ENCODE measurements at regions not wholly inside any gene's neighbourhood (a gene's known extent, or its start where the extent isn't known, plus 50 kb on each side); places are given as distances from the start of the nearest gene placed in this dataset.
A peak's percentile ranks its signal among the peaks of the same experiment; 100 is the strongest.

DNA sequence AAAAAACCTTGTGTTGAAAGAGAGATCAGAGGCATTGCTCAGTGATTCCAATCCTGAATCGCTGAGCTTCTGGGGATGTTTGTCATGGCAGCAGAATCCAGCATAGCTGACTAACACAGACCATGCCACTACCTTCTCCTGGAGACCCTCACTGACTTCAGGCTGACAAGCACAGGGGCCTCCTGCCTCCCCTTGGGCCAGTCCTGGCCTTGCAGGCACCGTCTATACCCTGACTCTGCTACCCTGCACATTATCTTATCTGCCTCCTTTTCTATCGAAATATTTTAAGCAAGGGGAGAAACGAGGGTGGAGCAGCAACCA, 139.8 kb downstream of the KIF26A start:
- TF ChIP-seq GATA2 (IDR thresholded peaks at IDR 0.05; ENCODE audit: low read depth, low read length), result no peak
- TF ChIP-seq GATA3 (IDR thresholded peaks at IDR 0.05; ENCODE audit: low read depth, low read length), result no peak

DNA sequence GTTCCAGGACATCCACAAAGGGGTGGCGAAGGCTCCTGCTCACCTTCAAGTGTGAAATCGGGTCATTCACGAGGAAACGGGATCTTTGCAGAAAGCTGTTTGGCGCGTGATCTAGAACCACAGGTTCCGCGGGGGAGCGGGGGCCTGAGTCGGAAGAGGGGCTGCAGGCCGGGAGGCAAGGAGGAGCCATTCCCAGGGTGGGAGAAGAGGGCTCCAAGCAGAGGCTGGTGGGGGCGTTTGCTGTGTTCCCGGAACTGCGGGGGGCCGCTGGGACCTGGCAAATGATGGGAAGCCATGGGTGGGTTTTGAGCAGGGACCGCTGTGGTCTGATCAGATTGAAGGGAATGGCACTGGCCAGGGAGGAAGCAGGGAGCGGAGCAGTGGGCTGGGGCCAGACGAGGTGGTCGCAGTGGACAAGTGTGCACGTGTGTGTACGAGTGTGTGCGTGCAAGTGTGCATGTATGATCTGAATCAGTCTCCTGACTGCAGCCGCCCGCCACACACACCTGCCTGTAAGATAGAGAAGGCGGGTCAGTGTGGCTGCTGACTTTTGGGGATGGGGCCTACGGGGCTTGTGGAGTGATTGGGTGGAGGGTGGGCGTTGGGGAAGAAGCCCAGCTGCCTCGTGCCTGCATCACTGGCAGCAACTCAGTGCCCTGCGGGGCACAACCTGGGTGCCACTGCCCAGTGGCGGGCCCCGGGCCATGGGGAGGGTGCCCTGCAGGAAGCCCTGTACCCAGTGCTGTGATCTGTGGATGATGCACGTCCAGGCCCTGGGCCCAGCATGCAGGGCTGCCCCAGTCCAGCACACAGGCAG, 141.9 kb downstream of the KIF26A start:
- no peak for TF ChIP-seq GATA2 (IDR thresholded peaks at IDR 0.05; ENCODE audit: low read depth, low read length)
- no peak for TF ChIP-seq GATA3 (IDR thresholded peaks at IDR 0.05; ENCODE audit: low read depth, low read length)

DNA sequence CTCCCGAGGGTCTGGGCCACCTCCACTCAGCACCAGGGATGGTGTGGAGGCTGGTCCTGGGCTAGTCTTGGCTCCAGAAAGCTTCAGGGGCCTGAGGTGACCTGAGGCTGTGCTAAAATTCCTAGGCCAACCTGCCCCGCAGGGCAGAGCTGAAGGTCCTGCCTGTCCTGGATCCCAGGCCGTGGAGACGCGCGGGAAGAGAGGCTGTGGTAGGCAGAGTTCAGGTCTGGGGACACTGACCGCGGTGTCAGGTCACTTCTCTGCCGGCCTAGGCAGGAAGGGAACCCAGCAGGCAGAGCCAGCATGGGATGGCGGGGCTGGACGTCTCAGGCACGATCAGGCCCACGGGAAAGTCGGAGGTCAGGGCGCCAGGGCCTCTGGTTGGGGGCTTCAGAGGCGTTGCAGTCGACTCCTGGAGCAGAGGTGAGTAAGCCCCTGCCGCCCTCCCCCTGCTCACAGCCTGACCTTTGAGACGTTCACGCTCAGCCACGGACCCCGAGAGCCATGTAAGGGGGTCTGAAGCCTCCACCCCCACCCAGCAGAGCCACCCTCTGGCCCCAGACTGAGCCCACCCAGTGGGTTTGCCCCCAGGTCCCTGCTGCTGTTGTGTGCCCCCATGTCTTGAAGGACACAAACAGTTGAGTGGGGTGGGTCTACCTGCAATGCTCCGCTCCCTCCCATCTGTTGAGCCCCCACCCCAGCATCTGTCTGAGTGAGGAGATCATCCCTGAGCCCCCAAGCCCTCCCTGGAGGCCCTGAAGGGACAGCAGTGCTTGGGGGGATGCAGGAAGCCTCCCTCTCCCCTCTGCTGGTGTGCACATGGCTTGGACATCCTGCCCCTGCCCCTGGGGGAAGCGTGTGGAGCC, 142.7 kb downstream of the KIF26A start:
- TF ChIP-seq GATA3 (IDR thresholded peaks at IDR 0.05; ENCODE audit: low read depth, low read length) (no peak), GATA2 (IDR thresholded peaks at IDR 0.05; ENCODE audit: low read depth, low read length) (no peak)

DNA sequence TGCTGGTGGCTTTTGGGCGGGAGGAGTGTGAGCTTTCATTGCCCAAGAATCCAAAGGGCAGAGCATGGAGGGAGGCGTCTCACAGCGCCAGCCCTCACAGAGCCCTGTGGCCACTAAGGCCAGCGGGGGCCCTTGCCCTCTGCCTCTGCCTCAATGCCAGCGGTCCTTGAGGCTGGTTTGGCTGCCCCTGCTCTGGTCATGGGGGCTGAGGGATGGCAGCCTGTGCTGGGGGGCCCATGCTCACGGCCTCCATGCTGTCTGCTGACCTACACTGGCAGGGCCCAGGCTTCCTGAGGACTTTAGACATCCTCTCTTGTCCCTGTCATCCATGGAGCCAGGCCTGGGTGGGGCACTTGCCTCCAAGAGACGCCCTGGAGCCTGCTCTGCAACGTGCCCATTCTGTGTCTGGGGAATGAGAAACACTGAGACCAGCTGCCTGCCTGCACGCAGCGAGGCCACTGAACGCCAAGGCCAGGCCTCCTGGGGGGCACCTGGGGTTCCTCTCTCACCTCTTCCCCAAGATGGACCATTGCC, 143.4 kb downstream of the KIF26A start:
- TF ChIP-seq GATA3 (IDR thresholded peaks at IDR 0.05; ENCODE audit: low read depth, low read length) (no peak), GATA2 (IDR thresholded peaks at IDR 0.05; ENCODE audit: low read depth, low read length) (no peak)

DNA sequence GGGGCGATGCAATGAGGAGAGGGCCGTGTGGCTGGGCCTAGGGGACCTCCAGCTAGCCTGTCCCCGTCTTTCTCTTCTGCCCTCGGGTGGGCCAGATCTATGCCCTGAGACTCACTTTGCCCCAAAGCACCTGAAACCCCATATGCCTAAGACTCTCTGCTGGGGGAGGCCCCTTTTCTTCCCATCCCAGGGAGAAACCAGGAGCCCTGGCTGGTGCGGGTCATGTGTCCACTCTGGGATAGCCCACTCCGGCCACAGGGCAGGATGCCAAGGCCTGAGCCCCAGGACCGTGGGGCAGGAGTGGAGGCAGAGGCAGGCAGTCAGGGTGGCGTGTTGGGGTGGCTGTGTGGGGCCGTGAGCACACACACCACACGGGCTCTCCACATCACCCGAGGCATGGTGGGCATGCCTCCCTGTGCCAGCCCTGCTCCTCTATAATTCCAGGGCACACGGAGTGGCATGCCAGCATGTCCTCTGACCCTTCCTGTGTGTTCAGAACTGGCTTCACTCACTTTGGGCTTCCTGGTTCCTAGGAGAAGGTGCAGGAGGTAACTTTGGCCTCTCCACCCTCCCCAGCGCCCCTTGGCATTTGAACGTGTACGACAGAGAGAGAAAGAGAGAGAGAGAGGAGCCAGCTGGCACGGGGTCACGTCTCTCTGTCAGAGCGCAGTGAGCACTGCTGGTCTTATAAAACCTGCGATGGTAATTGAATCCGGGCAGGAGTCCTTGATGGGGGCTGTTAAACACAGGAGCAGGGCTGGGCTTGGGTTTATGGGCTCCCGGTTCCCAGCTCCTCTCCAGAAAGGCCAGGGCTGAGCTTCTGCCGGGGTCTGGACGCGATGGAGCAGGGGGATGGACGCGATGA, 144.2 kb downstream of the KIF26A start:
- TF ChIP-seq GATA2 (IDR thresholded peaks at IDR 0.05; ENCODE audit: low read depth, low read length) (no peak), GATA3 (IDR thresholded peaks at IDR 0.05; ENCODE audit: low read depth, low read length) (no peak)

DNA sequence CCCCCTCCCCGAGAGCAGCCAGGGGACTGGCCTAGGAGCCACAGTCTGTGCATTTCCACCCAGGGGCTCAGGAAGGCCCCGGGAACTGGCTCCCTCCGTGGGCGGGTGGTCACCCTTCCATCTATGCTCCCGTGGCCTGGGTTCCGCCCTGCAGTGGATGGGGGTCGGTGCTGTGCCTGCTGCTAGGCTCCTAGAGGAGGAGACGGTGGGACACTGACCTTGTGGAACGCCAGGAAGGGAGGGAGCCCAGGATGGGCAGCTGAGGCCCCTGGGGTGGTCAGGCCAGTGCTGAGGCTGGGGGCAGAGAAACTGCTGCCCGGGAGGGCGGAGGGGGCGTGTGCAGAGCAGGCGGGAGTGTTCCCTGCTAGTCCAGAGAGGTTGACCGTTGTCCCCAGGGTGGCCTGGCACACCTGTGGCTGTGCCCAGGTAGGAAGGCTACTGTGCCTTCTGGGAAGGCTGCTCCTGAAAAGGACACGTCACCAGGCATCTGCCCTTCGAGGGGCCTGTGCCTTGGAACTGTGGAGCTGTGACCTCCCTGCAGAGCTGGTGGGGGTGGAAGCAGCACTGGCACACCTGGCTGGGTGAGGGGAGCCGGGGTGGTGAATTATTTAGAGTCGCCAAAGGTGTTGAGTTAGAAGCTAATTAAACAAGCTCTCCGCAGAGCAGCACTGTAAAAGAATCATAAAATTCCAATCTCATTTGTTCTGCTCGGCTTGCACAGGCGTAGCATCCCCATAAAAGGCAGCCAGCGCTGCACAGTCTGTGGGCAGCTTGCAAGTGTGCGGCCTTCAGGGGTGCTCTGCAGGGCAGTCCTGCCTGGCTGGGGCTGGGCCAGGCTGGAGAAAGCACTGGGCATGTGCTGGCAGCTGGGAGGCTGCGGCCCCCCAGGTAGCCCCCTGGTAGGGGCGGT, 145.1 kb downstream of the KIF26A start:
- no peak for TF ChIP-seq GATA3 (IDR thresholded peaks at IDR 0.05; ENCODE audit: low read depth, low read length)

DNA sequence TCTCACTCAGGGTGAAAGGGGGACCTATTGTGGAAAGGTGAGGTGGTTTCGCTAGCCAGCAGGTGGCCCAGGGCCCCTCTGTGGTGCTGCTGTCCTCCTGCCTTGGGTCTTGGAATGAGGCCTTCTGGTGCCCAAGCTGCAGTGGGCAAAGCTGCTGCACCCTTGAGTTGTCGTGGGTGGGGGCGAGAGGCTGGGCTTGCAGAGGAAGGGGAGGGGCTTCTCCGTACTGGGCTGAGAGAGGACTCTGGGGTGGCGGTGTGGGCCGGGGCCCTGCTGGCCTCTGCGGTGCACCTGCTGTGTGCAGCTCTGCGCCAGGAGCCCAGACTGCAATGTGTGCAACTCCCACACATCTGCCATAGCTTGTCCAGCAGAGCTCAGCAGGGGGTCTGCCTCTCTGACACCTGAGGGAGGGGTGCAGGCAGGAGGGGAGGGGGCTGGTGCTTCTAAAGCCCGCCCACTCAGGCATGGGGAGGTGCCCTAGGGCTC, 145.8 kb downstream of the KIF26A start:
- no peak for TF ChIP-seq GATA3 (IDR thresholded peaks at IDR 0.05; ENCODE audit: low read depth, low read length)
- no peak for TF ChIP-seq GATA2 (IDR thresholded peaks at IDR 0.05; ENCODE audit: low read depth, low read length)

DNA sequence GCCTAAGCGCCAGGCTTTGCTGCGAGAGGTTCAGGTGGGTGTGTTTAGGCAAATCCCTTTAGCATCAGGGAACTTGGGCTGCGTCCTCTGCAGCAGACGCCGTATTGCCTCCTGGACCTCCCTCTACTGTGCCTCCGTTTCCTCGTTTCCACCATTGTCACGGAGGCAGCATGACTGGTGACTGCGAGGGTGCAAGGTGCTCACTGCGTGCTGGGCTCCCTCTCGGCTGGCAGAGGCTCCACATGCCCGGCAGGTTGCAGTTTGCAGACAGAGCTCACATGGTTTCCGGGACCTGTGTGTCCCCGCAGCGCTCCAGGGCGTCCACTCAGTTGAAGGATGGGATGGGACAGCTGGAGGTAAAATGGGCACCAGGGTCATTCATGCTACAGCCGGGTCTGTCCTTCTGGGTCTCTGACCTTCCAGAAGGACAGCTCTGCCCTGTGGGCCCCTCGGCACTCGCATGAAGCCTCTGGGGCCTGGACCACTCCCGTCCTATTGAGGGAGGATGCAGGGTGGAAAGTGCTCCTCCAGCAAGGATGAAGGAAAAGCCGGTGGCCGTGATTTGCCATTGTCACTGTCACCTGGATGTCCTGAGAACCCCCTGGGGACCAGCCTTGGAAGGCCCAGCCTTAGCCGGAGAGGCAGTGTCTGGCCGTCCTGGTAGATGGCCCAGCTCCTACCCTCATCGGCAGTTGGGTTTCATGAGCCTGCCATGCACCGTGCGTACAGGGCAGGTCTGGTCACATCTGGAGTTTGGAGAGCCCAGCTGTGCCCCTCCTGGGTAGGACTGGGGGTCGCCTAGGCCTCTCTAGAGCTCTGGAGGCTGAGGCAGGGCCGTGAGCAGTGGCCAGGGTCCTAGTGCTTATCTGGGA, 146.5 kb downstream of the KIF26A start:
- no peak for TF ChIP-seq GATA3 (IDR thresholded peaks at IDR 0.05; ENCODE audit: low read depth, low read length)
- no peak; the same call in 1 of the 2 replicates for TF ChIP-seq GATA2 (IDR thresholded peaks at IDR 0.05; ENCODE audit: low read depth, low read length)

DNA sequence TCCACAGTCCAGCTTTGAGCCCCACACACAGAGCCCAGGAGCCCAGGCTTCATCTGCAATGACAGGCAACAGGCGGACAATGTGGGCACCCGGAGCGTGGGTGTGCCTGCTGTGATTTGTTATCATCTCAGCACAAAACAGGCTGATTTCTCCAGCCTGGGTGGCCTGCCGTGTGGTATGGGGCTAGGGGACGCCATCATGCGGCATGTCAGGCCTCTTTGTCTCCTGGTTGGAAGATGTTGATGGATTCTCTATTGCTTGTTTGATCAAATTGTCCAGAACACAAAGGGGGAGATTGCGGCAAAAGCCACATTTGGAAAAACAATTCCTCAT, 147.1 kb downstream of the KIF26A start:
- no peak for TF ChIP-seq GATA3 (IDR thresholded peaks at IDR 0.05; ENCODE audit: low read depth, low read length)
- peak; percentile 38; the same call in 1 of the 2 replicates for TF ChIP-seq GATA2 (IDR thresholded peaks at IDR 0.05; ENCODE audit: low read depth, low read length)

DNA sequence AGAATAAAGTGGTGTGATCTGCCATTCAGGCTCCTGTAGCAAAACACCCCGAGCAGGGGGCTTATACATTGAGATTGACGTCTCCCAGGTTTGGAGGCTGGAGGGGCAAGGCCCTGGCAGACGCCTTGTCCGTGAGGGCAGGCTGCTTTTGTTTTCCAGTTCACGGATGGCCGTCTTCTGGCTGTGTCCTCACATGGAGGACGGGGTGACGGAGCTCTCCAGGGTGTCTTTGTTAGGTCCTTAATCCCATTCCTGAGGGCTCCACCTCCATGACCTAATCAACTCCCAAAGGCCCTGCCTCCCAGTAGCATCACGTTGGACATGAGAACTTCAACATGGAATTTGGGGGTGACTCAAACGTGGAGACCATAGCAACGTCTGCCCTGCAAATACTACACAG, 147.7 kb downstream of the KIF26A start:
- no peak for TF ChIP-seq GATA2 (IDR thresholded peaks at IDR 0.05; ENCODE audit: low read depth, low read length)
- TF ChIP-seq GATA3 (IDR thresholded peaks at IDR 0.05; ENCODE audit: low read depth, low read length), result no peak

DNA sequence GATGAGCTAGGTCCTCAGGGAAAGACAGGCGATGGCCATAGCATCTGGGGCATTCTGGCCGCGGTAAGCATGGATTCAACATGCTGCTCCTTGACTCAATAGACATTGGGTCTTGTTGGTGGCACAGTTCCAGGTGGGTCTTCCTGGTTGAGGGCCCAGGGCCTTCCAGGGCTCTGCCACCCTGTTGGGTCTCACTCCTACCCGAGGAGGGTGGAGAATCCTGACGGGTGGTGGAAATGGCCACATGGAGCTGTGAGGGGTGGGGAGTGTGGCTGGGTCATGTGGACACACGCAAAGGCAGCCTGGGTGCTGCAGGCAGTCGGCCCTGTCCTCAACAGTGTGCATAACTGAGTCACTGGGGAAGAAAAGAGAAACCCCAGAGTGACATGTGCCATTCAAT, 148.1 kb downstream of the KIF26A start:
- no peak for TF ChIP-seq GATA3 (IDR thresholded peaks at IDR 0.05; ENCODE audit: low read depth, low read length)
- TF ChIP-seq GATA2 (IDR thresholded peaks at IDR 0.05; ENCODE audit: low read depth, low read length), result no peak
